Inferior parietal cortex (tissue), 1 donor: ENCODE measurements at regions not wholly inside any gene's neighbourhood (a gene's known extent, or its start where the extent isn't known, plus 50 kb on each side); places are given as distances from the start of the nearest gene placed in this dataset.
"Not testable (repeated sequence)": the region's sequence is repeated elsewhere in the genome, so short reads cannot be mapped to it uniquely, and the experiment has no call there.

Experiments used
- DNase-seq: peaks from one replicate; pipeline ENCODE4 v3.0.0-alpha.2; 2016; ENCODE audit errors: extremely low spot score

DNA sequence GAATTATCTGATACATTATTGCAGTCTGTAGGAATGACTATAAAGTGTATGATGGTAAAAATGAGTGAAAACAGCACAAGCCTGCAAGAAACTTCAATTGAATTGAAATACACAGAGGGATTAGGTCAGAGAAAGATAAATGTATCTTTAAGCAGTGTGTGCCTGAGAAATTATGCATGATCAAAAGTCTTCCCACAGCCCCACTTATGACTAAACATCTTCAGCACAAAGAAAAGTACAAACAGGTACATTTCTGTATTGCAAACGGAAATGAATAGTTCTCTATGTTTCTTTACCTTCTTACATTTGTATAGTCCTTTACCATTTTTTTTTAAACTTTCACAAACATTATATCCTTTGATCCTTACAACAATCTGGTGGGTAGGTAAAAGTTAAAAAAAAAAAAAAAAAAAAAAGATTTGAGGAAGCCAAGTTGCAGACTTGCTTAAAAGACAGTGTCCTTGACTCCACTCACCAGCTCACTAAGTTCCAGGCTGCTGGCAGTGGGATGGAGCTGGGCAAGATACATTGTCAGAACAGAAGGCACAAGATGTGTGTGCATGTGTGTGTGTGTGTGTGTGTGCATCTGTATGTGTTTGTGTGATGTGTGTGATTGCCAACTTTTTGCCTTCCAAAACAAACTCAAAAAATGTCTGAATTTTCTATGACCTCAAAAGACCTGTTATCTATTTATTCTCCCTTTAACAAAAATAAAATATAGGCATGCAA, 423.7 kb upstream of the ACVR2A start:
- no peak for DNase-seq

DNA sequence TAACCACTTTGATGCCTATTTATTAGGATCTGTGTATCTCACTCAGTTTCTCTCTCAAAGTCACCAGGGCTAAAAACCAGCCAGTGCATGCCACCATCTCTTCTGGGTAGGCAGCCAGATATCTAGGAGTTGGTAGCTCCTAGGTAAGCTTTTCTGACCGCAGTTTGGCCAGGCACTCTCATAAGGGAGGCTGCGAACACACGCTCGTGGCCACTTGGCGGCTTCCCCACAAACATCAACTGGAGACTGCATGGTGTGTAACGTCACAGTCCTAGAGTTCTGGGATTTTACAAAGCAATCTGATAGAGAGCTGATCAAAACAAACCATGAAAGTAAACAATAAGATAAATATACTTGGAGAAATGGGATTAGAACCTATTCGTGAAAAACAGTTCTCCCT, 424.3 kb upstream of the ACVR2A start:
- DNase-seq: no peak

GRCh38 chr2:147416099-147416498, 428.7 kb upstream of the ACVR2A start:
- no peak for DNase-seq

DNA sequence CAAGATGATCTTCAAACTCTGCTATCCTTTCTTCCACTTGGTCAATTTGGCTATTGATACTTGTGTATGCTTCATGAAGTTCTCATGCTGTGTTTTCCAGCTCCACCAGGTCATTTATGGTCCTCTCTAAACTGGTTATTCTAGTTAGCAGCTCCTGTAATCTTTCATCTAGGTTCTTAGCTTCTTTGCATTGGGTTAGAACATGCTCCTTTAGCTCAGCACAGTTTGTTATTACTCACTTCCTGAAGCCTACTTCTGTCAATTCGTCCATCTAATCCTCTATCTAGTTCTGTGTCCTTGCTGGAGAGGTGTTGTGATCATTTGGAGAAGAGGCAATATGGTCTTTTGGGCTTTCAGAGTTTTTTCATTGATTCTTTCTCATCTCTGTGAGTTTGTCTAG, 430.2 kb upstream of the ACVR2A start:
- DNase-seq: not testable (repeated sequence)

- DNase-seq: no peak
Measured at GRCh38 chr2:147408357-147408756, 436.5 kb upstream of the ACVR2A start.

DNA sequence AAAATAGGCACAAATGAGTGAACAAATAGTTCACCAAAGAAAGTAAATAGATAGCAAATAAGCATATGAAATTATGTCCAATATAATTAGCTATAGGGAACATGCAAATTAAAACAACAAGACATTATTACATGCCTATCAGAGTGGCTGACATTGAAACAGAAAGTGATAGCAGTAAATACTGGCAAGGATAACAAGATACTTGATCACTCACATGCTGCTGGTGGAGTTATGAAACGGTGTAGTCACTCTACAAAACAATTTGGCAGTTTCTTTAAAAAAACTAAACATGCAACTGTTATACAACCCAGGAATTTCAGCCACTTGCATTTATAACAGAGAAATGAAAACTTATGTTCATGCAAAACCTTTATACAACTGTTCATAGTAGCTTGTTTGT, 439.2 kb upstream of the ACVR2A start:
- DNase-seq: no peak

GRCh38 chr2:147398996-147399395, 445.8 kb upstream of the ACVR2A start:
- no peak for DNase-seq

- no peak for DNase-seq
Measured at GRCh38 chr2:147398301-147398700, 446.5 kb upstream of the ACVR2A start.

DNA sequence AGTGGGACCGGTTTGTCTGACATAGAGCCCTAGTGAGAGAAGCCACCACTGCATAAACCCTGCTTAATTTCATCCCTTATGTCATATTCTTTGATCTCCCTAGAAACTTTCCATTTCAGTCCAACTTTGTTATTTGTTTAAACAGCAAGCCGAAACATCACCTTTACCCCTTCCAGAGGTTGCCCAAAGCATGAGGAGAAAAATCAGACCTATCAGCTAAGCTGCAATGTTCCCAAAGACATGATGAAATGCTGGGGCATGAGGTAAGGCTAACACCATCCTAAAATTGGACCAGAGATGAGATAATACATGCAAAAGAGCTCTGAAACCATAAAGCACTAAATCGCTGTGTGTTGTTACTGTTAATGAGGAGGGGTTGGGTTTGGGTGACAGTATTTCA, 447.9 kb upstream of the ACVR2A start:
- no peak for DNase-seq

- no peak for DNase-seq
Measured at GRCh38 chr2:147394179-147394790, 450.5 kb upstream of the ACVR2A start.

GRCh38 chr2:147392180-147392579, 452.6 kb upstream of the ACVR2A start:
- no peak for DNase-seq

- no peak for DNase-seq
Measured at GRCh38 chr2:147390475-147390874, 454.4 kb upstream of the ACVR2A start.

DNA sequence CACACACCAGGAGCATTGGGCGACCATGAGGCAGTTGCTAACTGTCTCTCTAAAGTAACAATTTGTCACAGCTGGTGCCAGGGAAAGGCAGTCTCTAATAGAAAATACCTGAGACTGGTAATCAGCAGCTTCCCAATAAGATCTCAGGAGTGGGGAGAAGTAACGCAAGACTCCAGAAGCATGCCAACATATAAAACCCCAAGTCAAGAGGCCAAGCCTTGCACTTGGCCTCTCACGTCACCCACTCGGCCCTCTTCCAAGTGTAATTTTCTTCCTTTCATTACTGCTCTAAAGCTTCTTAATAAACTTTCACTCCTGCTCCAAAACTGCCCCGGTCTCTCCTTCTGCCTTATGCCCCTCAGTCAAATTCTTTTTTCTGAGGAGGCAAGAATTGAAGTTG, 455.6 kb upstream of the ACVR2A start:
- no peak for DNase-seq

- no peak for DNase-seq
Measured at GRCh38 chr2:147388217-147388616, 456.6 kb upstream of the ACVR2A start.

- no peak for DNase-seq
Measured at GRCh38 chr2:147386284-147386683, 458.5 kb upstream of the ACVR2A start.

DNA sequence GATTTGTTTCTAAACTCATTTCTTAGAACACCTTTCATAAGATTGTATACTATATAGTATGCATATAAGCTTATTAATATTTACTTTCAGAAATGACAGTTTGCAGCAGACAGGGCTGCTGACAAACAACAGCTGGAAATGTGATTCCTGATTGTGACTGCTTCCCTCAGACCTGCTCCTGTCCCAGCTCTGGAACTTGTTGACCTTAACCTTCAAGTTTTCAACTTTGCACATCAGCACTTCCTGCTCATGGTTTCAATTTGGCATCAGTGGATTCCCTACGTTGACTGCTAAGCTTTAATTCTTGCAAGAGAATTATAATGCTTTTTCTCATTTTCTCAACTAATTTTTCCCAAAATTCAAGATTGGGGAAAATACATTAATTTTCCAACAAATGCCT, 459.2 kb upstream of the ACVR2A start:
- DNase-seq: no peak

DNA sequence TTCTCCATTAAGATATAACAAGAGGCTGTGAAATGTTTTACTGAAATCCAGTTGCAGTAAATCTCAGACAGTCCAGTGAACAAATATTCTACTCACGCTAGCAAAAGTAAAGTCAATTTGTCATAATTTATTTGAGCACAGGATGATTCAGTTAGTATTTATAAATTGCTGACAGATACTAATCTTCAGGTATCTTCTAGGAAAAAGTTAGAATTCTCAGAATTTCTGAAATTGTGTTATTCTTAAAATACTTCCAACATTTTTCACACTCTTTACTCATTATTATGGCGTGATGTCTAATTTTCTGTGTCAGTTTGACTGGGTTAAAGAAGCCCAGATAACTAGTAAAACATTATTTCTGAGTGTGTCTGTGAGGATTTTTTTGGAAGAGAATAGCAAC, 460.2 kb upstream of the ACVR2A start:
- DNase-seq: no peak

GRCh38 chr2:147382322-147382948, 462.4 kb upstream of the ACVR2A start:
- DNase-seq: no peak

DNA sequence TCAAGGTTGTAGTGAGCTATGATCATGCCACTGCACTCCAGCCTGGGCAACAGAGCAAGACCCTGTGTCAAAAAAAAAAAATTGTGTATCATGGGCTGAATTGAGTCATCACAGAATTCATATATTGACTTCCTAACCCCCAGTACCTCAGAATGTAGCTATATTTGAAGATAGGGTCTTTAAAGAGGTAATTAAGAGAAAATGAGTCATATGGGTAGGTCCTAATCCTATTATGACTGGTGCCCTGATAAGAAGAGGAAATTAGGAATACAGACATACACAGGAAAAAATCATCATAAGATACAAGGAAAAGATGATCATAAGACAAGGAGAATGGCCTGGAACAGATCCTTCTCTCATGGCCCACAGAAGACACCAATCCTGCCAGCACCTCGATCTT, 466.4 kb upstream of the ACVR2A start:
- no peak for DNase-seq

DNA sequence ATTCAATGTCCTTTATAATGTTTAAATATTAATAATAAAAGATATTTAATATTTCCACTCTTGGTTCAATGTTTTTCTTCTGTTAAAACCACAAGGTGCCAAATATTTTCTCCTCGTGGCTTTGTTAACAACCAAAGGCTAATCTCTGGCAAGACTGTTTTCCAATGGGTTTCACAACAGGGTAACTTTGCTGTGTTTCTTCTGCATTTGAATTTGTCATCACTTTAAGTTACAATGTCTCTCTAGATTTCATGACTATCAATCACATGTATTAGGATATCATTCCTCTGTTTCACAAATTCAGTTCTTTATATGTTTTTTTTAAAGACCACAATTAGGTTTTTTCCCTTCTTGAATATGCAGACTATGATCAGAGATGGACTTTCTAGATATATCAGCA, 469.8 kb upstream of the ACVR2A start:
- DNase-seq: no peak

- DNase-seq: no peak
Measured at GRCh38 chr2:147374423-147374811, 470.4 kb upstream of the ACVR2A start.

DNA sequence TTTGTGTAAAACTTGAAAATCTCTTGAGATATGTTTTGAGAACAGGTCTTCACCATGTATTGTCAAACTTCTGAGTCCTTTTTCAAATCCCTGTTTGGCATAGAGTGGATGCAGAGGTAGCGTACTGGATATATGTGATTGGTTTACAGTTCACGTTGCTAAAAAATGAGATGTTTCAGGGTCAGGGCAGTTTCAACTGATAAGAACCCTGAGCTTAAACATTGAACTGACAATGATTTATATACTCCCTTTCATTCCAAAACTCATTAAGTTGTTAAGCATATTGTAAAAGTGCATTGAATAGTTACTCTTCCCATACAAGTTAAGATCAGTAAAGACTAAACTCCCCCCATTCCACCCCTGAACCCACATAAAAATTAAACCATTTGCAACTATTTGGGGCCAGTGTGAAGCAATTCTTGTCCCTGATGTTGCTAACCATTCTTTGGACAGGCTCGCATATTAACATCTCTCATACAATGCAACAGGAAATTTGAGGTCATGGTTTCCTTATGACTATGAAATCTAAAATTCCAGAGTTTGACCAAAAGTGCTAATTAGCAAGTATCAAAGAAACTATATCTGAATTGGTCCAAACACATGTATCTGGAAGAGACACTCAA, 470.9 kb upstream of the ACVR2A start:
- DNase-seq: no peak

DNA sequence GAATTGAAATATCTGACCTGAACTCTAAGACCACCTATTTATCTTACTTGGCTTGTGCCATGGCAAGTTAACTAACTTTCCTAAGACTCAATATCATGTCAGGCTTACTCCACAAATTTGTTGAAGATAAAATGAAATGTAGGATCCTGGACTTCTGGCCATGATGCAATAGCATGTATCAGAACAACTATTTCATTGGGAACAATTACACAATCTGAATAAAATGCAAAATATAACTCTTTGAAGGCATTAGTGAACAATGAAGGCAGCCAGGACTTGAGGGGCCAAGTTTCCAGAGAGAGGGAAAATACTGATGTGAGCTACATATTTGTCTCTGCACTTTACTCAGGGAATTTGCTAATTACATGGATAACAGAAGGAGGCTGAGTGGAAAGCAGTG, 476.5 kb upstream of the ACVR2A start:
- DNase-seq: no peak
